GM21825 (cell line): ENCODE measurements at regions not wholly inside any gene's neighbourhood (a gene's known extent, or its start where the extent isn't known, plus 50 kb on each side); places are given as distances from the start of the nearest gene placed in this dataset.
"Not testable (repeated sequence)": the region's sequence is repeated elsewhere in the genome, so short reads cannot be mapped to it uniquely, and the experiment has no call there.

Source experiments
- ATAC-seq: cut with Tn5 transposase; IDR thresholded peaks from one replicate; pipeline ENCODE4 v1.9.1; 2021; ENCODE audit warnings: mild to moderate bottlenecking, moderate library complexity; ENCODE audit not compliant: unreplicated experiment

- ATAC-seq, result no peak
These were observed 73.9 kb downstream of the LSM3 start for GRCh38 chr3:14252321-14253021.

DNA sequence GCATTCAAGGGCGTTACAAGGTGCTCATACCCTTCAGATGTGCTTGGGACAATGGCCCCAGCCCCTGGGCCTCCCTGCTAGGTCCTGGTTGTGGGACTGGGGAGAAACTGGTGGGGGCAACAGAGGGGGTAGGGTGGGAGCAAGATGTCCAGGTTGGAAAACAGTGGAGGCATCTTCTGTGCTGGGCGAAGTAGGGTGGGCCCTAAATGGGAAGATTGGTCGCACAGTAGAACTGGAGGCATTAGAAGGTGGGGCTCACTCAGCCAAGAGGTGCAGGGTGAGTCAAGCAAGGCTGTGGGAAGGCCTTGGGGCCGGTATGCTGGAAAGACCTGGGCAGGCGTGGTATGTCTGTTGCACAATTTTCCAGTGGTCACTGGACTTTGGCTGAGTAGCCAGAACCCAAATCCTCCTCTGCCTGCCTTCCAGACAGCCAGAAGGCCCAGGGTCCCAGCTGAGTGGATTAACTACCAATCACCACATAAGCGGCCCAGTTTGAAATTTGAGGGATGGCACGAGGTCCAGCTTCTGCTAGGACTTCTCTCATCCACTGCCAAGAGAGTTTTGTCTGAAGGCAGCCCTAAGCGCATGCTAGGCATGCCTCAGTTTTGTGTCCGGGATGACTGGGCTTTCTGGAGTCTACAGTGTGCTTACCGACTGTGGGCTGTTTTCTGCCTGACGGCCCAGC lies 74.5 kb downstream of the LSM3 start:
- ATAC-seq, result no peak

GRCh38 chr3:14253707-14254382 lies 75.2 kb downstream of the LSM3 start:
- no peak for ATAC-seq

GRCh38 chr3:14254812-14255702 lies 76.4 kb downstream of the LSM3 start:
- no peak for ATAC-seq

DNA sequence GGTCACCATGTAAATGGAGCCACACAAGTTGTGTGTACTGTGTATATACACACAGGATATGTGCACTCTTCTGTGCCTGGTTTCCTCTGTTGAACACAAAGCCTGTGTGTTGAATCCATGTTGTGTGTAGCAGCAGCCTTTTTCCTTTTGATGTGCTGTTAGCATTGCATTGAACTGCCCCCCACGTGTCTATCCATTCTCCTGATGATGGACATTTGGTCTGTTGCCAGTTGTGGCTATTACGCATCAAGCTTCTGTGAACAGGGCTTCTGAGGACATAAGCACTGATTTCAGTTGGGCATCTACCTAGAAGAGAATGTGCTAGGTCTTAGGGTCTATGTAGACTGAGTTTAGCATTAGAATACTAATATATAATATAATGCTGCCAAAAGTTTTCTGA lies 77.4 kb downstream of the LSM3 start:
- no peak for ATAC-seq

GRCh38 chr3:14256561-14257342 lies 78.1 kb downstream of the LSM3 start:
- no peak for ATAC-seq

DNA sequence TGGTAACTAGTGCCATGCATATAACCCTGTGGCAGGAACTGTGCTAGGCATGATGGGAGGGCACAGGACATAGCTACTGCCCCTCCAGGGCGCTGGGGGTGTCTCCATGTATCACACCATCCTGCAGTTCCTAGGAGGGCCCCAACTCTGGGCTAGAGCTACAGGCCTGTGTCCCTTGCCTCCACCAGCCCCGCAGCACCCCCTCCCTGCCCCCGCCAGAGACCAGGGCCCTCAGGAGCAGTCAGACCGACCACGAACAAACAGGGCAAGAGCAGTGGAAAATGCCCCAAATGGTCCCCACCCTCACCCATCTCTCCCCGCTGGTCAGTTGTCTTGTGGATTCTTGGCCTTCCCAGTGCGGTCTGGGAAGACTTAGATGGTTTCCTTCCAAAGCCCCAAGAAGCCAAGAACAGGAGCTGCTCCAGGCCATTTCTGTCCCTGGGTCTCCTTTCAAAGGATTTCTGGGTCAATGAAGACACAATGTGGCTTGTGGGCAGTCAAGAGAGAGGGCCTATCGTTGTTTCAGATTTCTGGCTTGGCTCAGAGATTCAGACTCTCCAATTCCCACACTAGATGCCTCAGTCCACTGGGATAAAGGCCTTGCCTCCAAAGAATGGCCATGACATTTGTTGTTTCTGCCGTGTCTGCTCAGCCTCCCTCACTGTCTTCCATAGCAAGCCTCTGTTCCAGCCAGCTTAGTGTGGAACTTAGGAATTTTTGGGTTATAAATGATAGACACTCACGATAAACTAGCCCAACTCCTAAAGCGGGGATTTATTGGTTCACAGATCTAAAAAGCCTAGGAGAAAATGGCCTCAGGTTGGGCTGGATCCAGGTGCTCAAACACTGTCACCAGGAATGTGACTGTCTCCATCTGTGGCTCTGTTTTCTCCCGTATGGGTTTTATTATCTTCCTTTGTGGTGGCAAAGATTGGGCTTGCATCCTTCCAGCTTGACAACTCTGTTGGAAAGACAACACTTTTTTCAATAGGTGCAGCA lies 80.6 kb downstream of the LSM3 start:
- ATAC-seq, result no peak

- no peak for ATAC-seq
These were observed 81.8 kb downstream of the LSM3 start for GRCh38 chr3:14260463-14260862.

DNA sequence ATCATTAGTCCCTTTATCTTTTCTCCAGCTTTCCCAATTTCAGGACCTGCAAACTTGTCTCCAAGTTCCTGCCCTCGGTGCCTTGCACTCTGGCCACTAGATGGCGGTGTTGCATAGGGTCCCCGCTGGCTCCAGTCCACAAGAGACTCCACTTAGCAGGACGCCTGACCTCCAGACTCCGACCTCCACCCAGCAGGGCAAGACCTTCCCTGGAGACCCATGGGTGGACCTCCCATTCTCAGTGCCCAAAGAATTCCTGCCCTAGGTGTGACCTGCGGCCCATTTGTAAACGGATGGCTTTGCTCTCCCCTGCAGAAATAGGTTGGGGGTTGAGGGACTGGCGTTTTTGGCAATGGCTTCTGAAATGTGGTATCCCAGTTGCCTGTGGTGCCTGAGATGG lies 82.6 kb downstream of the LSM3 start:
- ATAC-seq, result no peak

DNA sequence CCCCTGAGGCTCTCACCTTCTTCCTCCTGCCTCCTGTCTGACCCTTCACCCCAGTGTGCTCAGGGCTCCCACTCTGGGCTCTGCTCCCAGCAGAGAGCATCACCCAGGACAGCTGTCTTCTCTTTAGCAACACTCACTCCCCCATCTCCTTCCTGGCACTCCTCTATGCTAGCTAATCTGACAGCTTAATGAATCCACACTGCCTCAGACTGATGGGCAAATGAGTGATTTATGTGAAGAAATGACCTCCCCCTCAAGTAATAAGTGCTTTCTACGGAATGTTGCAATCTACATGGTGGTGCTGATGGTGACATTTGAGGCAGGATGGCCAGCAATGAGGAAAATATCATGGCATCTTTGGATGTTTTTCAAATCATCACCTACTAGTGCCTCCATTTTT lies 83.6 kb downstream of the LSM3 start:
- ATAC-seq, result no peak

- ATAC-seq, result no peak
These were observed 84.2 kb downstream of the LSM3 start for GRCh38 chr3:14262867-14263266.

- ATAC-seq, result no peak
These were observed 84.8 kb downstream of the LSM3 start for GRCh38 chr3:14263317-14264005.

DNA sequence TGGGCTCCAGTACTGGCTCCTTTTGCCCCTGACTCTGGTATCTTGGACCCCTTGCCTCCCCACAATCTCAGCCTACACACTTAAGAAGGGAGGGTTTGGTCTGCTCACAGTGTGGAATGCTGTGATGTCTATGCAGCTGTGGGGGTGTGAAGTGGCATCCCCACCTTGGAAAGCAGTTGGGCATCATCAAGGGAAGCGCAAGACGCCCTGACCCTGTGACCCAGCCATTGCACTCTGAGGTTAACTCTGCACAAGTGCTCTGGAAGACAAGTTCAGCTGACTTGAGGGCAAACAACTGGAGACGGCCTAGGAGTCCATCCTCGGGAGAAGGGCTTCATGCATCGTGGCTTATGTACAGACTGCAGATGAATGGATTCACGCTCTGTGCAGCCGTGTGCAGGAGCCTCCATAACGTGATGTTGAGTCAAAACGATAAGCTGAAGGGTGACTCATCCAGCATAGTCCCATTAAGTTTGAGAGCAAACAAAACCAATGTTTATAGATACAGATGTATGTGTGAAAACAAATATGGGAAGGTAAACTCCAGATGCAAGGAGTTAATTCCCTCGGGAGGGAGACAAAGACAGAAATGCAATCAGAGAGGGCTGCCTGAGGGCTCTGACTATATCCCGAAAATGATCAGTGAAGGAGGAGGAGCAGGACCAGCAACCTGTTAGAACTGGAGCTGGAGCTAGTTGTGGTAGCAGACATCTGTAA lies 86.8 kb downstream of the LSM3 start:
- no peak for ATAC-seq

DNA sequence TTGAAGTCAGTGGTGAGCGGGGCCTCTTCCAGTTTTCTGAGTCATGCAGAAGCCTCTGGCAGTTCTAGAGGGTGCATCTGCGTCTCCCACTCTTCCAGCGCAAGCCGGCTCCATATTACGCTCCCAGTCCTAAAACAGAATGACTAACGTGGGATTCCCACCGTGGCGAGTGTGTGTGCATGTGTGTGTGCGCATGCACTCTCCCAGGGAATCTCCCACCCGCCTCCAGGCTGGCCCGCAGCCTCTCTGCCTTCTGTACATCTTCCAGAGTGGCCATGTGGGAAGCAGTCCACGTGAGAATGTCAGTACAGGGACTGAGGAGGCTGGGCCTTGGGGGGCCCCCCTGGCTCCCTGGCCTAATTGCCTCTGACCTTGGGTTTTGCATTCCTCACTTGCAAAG lies 87.7 kb downstream of the LSM3 start:
- ATAC-seq, result no peak

GRCh38 chr3:14267976-14268375 lies 89.4 kb downstream of the LSM3 start:
- ATAC-seq, result no peak

DNA sequence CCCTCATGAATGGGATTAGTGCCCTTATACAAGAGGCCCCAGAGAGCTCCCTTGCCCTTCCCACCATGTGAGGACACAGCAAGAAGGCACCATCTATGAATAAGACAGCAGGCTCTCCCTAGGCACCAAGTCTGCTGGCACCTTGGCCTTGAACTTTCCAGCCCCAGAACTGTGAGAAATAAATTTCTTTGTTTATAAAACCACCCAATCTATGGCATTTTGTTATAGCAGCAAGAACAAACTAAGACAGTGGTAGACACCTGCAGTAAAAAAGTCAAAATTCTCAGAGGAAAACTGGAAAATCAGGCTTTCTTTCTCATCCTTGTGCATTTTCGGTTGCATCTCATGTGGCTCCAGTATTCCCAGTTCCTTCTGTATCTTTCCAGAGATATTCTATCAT lies 90.3 kb downstream of the LSM3 start:
- ATAC-seq, result no peak

- not testable (repeated sequence) for ATAC-seq
These were observed 93.7 kb downstream of the LSM3 start for GRCh38 chr3:14272041-14272958.
